Central memory CD8-positive, alpha-beta T cell (primary cell): ENCODE measurements at regions not wholly inside any gene's neighbourhood (a gene's known extent, or its start where the extent isn't known, plus 50 kb on each side); places are given as distances from the start of the nearest gene placed in this dataset.

Source experiments
- ATAC-seq: fragments of 150-1000 bp; cut with Tn5 transposase; replicated peaks from 2 replicates; pipeline ENCODE4 v1.10.0; 2022; ENCODE audit warnings: mild to moderate bottlenecking, moderate FRiP score, moderate number of reproducible peaks; ENCODE audit not compliant: poor library complexity, severe bottlenecking; ENCODE audit errors: extremely low read depth
- DNase-seq, 2 donors: peaks; one replicate each; pipeline ENCODE4 v3.0.0; 2021; ENCODE audit warnings: low spot score in 2 of 2
- H3K27ac Mint-ChIP-seq: one replicate; pipeline ENCODE4 v1.8.0; 2022; ENCODE audit warnings: low read depth, mild to moderate bottlenecking, moderate library complexity, mixed read lengths
- H3K27me3 Mint-ChIP-seq: one replicate; pipeline ENCODE4 v1.8.0; 2022; ENCODE audit warnings: mixed read lengths
- H3K36me3 Mint-ChIP-seq: one replicate; pipeline ENCODE4 v1.8.0; 2022; ENCODE audit warnings: mild to moderate bottlenecking, moderate library complexity, mixed read lengths; ENCODE audit not compliant: insufficient read depth
- H3K4me1 Mint-ChIP-seq: one replicate; pipeline ENCODE4 v1.8.0; 2022; ENCODE audit warnings: mixed read lengths
- H3K4me3 Mint-ChIP-seq: one replicate; pipeline ENCODE4 v1.8.0; 2022; ENCODE audit warnings: mild to moderate bottlenecking, moderate library complexity, mixed read lengths
- H3K9me3 Mint-ChIP-seq: one replicate; pipeline ENCODE4 v1.8.0; 2022; ENCODE audit warnings: mixed read lengths

GRCh38 chr18:78900938-78901909 is 78.4 kb upstream of the SALL3 start:
- Mint-ChIP-seq H3K4me1 (no peaks in the 10 kb centered on the region), H3K27ac (no peak overlapping the region), H3K4me3 (no peak overlapping the region), H3K27me3 (peaks cover 38% of the 10 kb centered on the region), H3K9me3 (no peaks in the 10 kb centered on the region), H3K36me3 (no peaks in the 10 kb centered on the region)
- DNase-seq (no peak), ATAC-seq (no peak)

GRCh38 chr18:78901923-78902794 is 77.5 kb upstream of the SALL3 start:
- peaks cover 38% of the 10 kb centered on the region for H3K27me3 Mint-ChIP-seq
- H3K27ac Mint-ChIP-seq, result no peak overlapping the region
- no peaks in the 10 kb centered on the region for H3K9me3 Mint-ChIP-seq
- no peak overlapping the region for H3K4me3 Mint-ChIP-seq
- ATAC-seq (no peak), DNase-seq (no peak)
- H3K36me3 Mint-ChIP-seq, result no peaks in the 10 kb centered on the region
- H3K4me1 Mint-ChIP-seq, result no peaks in the 10 kb centered on the region

GRCh38 chr18:78902795-78903435 is 76.7 kb upstream of the SALL3 start:
- ATAC-seq (no peak), DNase-seq (no peak)
- H3K9me3 Mint-ChIP-seq, result no peaks in the 10 kb centered on the region
- H3K36me3 Mint-ChIP-seq, result no peaks in the 10 kb centered on the region
- no peak overlapping the region for H3K27ac Mint-ChIP-seq
- peaks cover 38% of the 10 kb centered on the region for H3K27me3 Mint-ChIP-seq
- H3K4me3 Mint-ChIP-seq, result no peak overlapping the region
- H3K4me1 Mint-ChIP-seq, result no peaks in the 10 kb centered on the region

GRCh38 chr18:78903436-78904178 is 76.0 kb upstream of the SALL3 start:
- H3K27ac Mint-ChIP-seq, result no peak overlapping the region
- no peaks in the 10 kb centered on the region for H3K4me1 Mint-ChIP-seq
- no peak overlapping the region for H3K4me3 Mint-ChIP-seq

GRCh38 chr18:78904179-78904531 is 75.5 kb upstream of the SALL3 start:
- DNase-seq (no peak), ATAC-seq (no peak)
- H3K27me3 Mint-ChIP-seq, result peaks cover 38% of the 10 kb centered on the region
- H3K36me3 Mint-ChIP-seq, result no peaks in the 10 kb centered on the region
- no peak overlapping the region for H3K27ac Mint-ChIP-seq
- H3K9me3 Mint-ChIP-seq, result no peaks in the 10 kb centered on the region
- no peaks in the 10 kb centered on the region for H3K4me1 Mint-ChIP-seq
- H3K4me3 Mint-ChIP-seq, result no peak overlapping the region

More at GRCh38 chr18:78903436-78904178, 76.0 kb upstream of the SALL3 start:
- peaks cover 38% of the 10 kb centered on the region for H3K27me3 Mint-ChIP-seq
- ATAC-seq, result no peak
- DNase-seq, result no peak
- no peaks in the 10 kb centered on the region for H3K36me3 Mint-ChIP-seq
- no peaks in the 10 kb centered on the region for H3K9me3 Mint-ChIP-seq

- peaks cover 38% of the 10 kb centered on the region for H3K27me3 Mint-ChIP-seq
- no peaks in the 10 kb centered on the region for H3K9me3 Mint-ChIP-seq
- no peaks in the 10 kb centered on the region for H3K4me1 Mint-ChIP-seq
- H3K27ac Mint-ChIP-seq, result no peak overlapping the region
- H3K4me3 Mint-ChIP-seq, result no peak overlapping the region
- H3K36me3 Mint-ChIP-seq, result no peaks in the 10 kb centered on the region
- DNase-seq (no peak), ATAC-seq (no peak)
Observed at GRCh38 chr18:78905334-78905733, 74.3 kb upstream of the SALL3 start.

GRCh38 chr18:78906066-78906465 is 73.6 kb upstream of the SALL3 start:
- Mint-ChIP-seq H3K27ac (no peak overlapping the region), H3K4me3 (no peak overlapping the region), H3K36me3 (no peaks in the 10 kb centered on the region), H3K4me1 (no peaks in the 10 kb centered on the region), H3K9me3 (no peaks in the 10 kb centered on the region), H3K27me3 (peaks cover 37% of the 10 kb centered on the region)
- ATAC-seq (no peak), DNase-seq (no peak)

- no peak overlapping the region for H3K27ac Mint-ChIP-seq
- no peaks in the 10 kb centered on the region for H3K9me3 Mint-ChIP-seq
- no peak overlapping the region for H3K4me3 Mint-ChIP-seq
- no peak for ATAC-seq
- no peaks in the 10 kb centered on the region for H3K36me3 Mint-ChIP-seq
- no peak for DNase-seq
- no peaks in the 10 kb centered on the region for H3K4me1 Mint-ChIP-seq
- peaks cover 11% of the 10 kb centered on the region for H3K27me3 Mint-ChIP-seq
Observed at GRCh38 chr18:78908462-78909260, 71.0 kb upstream of the SALL3 start.

GRCh38 chr18:78911751-78912283 is 67.8 kb upstream of the SALL3 start:
- no peak overlapping the region for H3K27ac Mint-ChIP-seq
- H3K4me1 Mint-ChIP-seq, result no peaks in the 10 kb centered on the region
- peaks cover 7% of the 10 kb centered on the region for H3K9me3 Mint-ChIP-seq
- DNase-seq, result no peak
- H3K4me3 Mint-ChIP-seq, result no peak overlapping the region
- peaks cover 9% of the 10 kb centered on the region for H3K27me3 Mint-ChIP-seq
- no peaks in the 10 kb centered on the region for H3K36me3 Mint-ChIP-seq
- no peak for ATAC-seq

GRCh38 chr18:78912336-78912735 is 67.3 kb upstream of the SALL3 start:
- Mint-ChIP-seq H3K4me1 (no peaks in the 10 kb centered on the region), H3K27ac (no peak overlapping the region), H3K9me3 (peaks cover 10% of the 10 kb centered on the region), H3K36me3 (peaks cover under 1% of the 10 kb centered on the region), H3K27me3 (peaks cover 9% of the 10 kb centered on the region), H3K4me3 (no peak overlapping the region)
- ATAC-seq, result no peak
- no peak for DNase-seq

GRCh38 chr18:78912844-78913243 is 66.8 kb upstream of the SALL3 start:
- ATAC-seq, result no peak
- no peaks in the 10 kb centered on the region for H3K4me1 Mint-ChIP-seq
- peaks cover 1% of the 10 kb centered on the region for H3K36me3 Mint-ChIP-seq
- DNase-seq, result no peak
- H3K4me3 Mint-ChIP-seq, result no peak overlapping the region
- H3K27ac Mint-ChIP-seq, result no peak overlapping the region
- peaks cover 14% of the 10 kb centered on the region for H3K9me3 Mint-ChIP-seq
- peaks cover 9% of the 10 kb centered on the region for H3K27me3 Mint-ChIP-seq
